ENCODE measurements at regions not wholly inside any gene's neighbourhood (a gene's known extent, or its start where the extent isn't known, plus 50 kb on each side); places are given as distances from the start of the nearest gene placed in this dataset.

GRCh38 chr10:69687426-69687825 is 57.4 kb downstream of the FAM241B start:
- in situ Hi-C loops (cut with HindIII; ENCODE audit: low pct_ligation_motif_present, low sequenced_read_pairs): no loop called here
- H3K27me3 ChIP-seq (replicated peaks): no peaks in the 10 kb centered on the region
- DNase-seq: no peak
- TF ChIP-seq CTCF (IDR thresholded peaks at IDR 0.05; ENCODE audit: low read depth, low read length, missing control alignments): no peak
- no peak overlapping the region for H3K4me3 ChIP-seq (ENCODE audit: low read depth, low read length)
- no peak overlapping the region for H3K27ac ChIP-seq
- H3K36me3 ChIP-seq (replicated peaks): no peaks in the 10 kb centered on the region

- no peak for TF ChIP-seq CTCF (IDR thresholded peaks at IDR 0.05; ENCODE audit: low read depth, low read length, missing control alignments)
- DNase-seq: no peak
- Histone ChIP-seq H3K4me3 (ENCODE audit: low read depth, low read length) (no peak overlapping the region), H3K36me3 (replicated peaks) (no peaks in the 10 kb centered on the region), H3K27ac (no peak overlapping the region), H3K27me3 (replicated peaks) (no peaks in the 10 kb centered on the region)
- in situ Hi-C loops (cut with HindIII; ENCODE audit: low pct_ligation_motif_present, low sequenced_read_pairs): no loop called here
These were observed 62.2 kb downstream of the FAM241B start for GRCh38 chr10:69692267-69692666.

GRCh38 chr10:69692891-69693290 is 62.8 kb downstream of the FAM241B start:
- Histone ChIP-seq H3K27ac (no peak overlapping the region), H3K27me3 (replicated peaks) (no peaks in the 10 kb centered on the region), H3K4me3 (ENCODE audit: low read depth, low read length) (no peak overlapping the region), H3K36me3 (replicated peaks) (no peaks in the 10 kb centered on the region)
- no peak for DNase-seq
- in situ Hi-C loops (cut with HindIII; ENCODE audit: low pct_ligation_motif_present, low sequenced_read_pairs): no loop called here
- no peak for TF ChIP-seq CTCF (IDR thresholded peaks at IDR 0.05; ENCODE audit: low read depth, low read length, missing control alignments)

- Histone ChIP-seq H3K27ac (no peak overlapping the region), H3K4me3 (ENCODE audit: low read depth, low read length) (no peak overlapping the region), H3K27me3 (replicated peaks) (no peaks in the 10 kb centered on the region), H3K36me3 (replicated peaks) (no peaks in the 10 kb centered on the region)
- TF ChIP-seq CTCF (IDR thresholded peaks at IDR 0.05; ENCODE audit: low read depth, low read length, missing control alignments): no peak
- in situ Hi-C loops (cut with HindIII; ENCODE audit: low pct_ligation_motif_present, low sequenced_read_pairs): no loop called here
- no peak for DNase-seq
These were observed 63.8 kb downstream of the FAM241B start for GRCh38 chr10:69693886-69694285.

GRCh38 chr10:69696073-69696731 is 66.2 kb downstream of the FAM241B start:
- Histone ChIP-seq H3K36me3 (replicated peaks) (no peaks in the 10 kb centered on the region), H3K27ac (peak overlapping the region; percentile 57), H3K27me3 (replicated peaks) (no peaks in the 10 kb centered on the region), H3K4me3 (ENCODE audit: low read depth, low read length) (no peak overlapping the region)
- in situ Hi-C loops (cut with HindIII; ENCODE audit: low pct_ligation_motif_present, low sequenced_read_pairs): no loop called here
- DNase-seq: peak; percentile 92
- peak; percentile 77 for TF ChIP-seq CTCF (IDR thresholded peaks at IDR 0.05; ENCODE audit: low read depth, low read length, missing control alignments)

- H3K4me3 ChIP-seq (ENCODE audit: low read depth, low read length): no peak overlapping the region
- H3K27ac ChIP-seq: no peak overlapping the region
- no peaks in the 10 kb centered on the region for H3K27me3 ChIP-seq (replicated peaks)
- H3K36me3 ChIP-seq (replicated peaks): no peaks in the 10 kb centered on the region
- in situ Hi-C loops (cut with HindIII; ENCODE audit: low pct_ligation_motif_present, low sequenced_read_pairs): no loop called here
- no peak for TF ChIP-seq CTCF (IDR thresholded peaks at IDR 0.05; ENCODE audit: low read depth, low read length, missing control alignments)
- no peak for DNase-seq
These were observed 67.0 kb downstream of the FAM241B start for GRCh38 chr10:69697006-69697405.
